A673 (cell line): ENCODE measurements at regions not wholly inside any gene's neighbourhood (a gene's known extent, or its start where the extent isn't known, plus 50 kb on each side); places are given as distances from the start of the nearest gene placed in this dataset.
A peak's percentile ranks its signal among the peaks of the same experiment; 100 is the strongest.
"Not testable (repeated sequence)": the region's sequence is repeated elsewhere in the genome, so short reads cannot be mapped to it uniquely, and the experiment has no call there.

Experiments used
- BruUV-seq: library from RNA; stranded (reverse); fragments of 400-500 nt; replicated peaks from 2 replicates; lab custom pipeline; 2021; lab: Mats Ljungman, UMichigan
- CTCF ChIA-PET: fragments of 300-600 bp; sonication (Branson Sonifier 250); formaldehyde crosslinking; loops from one replicate; lab custom pipeline; 2022; ENCODE audit warnings: antibody characterized with exemption; lab: Charles Lee
- POLR2A ChIA-PET: fragments of 300-600 bp; sonication (Branson Sonifier 250); formaldehyde crosslinking; loops from one replicate; lab custom pipeline; 2022; ENCODE audit warnings: antibody characterized with exemption; ENCODE audit not compliant: low non-redundant PET; lab: Charles Lee
- DNase-seq: peaks from one replicate; pipeline ENCODE4 v3.0.0-alpha.2; 2015; ENCODE audit warnings: low spot score
- H3K27ac ChIP-seq: fragments of 200-600 bp; sonication (generic); 2 replicates; pipeline ENCODE4 v1.5.1; 2016; ENCODE audit warnings: mixed run types, low read depth, mild to moderate bottlenecking, mixed read lengths, antibody characterized with exemption, low read length; ENCODE audit not compliant: poor library complexity, severe bottlenecking
- H3K27me3 ChIP-seq: fragments of 200-600 bp; sonication (generic); replicated peaks from 2 replicates; pipeline ENCODE4 v1.6.1; 2017; ENCODE audit warnings: mixed run types, low read depth, mild to moderate bottlenecking, mixed read lengths, antibody characterized with exemption, low read length; ENCODE audit not compliant: insufficient read depth, poor library complexity
- H3K36me3 ChIP-seq: fragments of 200-600 bp; sonication (generic); 2 replicates; pipeline ENCODE4 v1.6.1; 2016; ENCODE audit warnings: mixed run types, mild to moderate bottlenecking, mixed read lengths, antibody characterized with exemption, low read length; ENCODE audit not compliant: insufficient read depth, poor library complexity, severe bottlenecking
- H3K4me1 ChIP-seq: fragments of 200-600 bp; sonication (generic); 2 replicates; pipeline ENCODE4 v1.6.1; 2017; ENCODE audit warnings: mixed run types, mild to moderate bottlenecking, mixed read lengths, antibody characterized with exemption, low read length; ENCODE audit not compliant: insufficient read depth, poor library complexity, severe bottlenecking
- H3K4me3 ChIP-seq: fragments of 200-600 bp; sonication (generic); 2 replicates; pipeline ENCODE4 v1.5.1; 2016; ENCODE audit warnings: low read depth, mixed run types, mild to moderate bottlenecking, mixed read lengths, low read length; ENCODE audit not compliant: poor library complexity, severe bottlenecking
- H3K9me3 ChIP-seq: fragments of 200-600 bp; sonication (generic); 2 replicates; pipeline ENCODE4 v1.6.1; 2016; ENCODE audit warnings: mixed run types, low read depth, mild to moderate bottlenecking, mixed read lengths, antibody characterized with exemption, low read length; ENCODE audit not compliant: poor library complexity, severe bottlenecking
- EZH2 ChIP-seq: fragments of 200-600 bp; sonication (generic); IDR thresholded peaks from 2 replicates; pipeline ENCODE4 v1.6.1; 2017; ENCODE audit warnings: borderline replicate concordance, low read depth, mild to moderate bottlenecking, mixed read lengths, antibody characterized with exemption, low read length; ENCODE audit not compliant: poor library complexity, severe bottlenecking
- intact Hi-C: fragments of 100-400 bp; cut with micrococcal nuclease; formaldehyde crosslinking; loops from one replicate; pipeline ENCODE4 v1.10.0; 2022; ENCODE audit not compliant: unreplicated experiment
- TF ChIP-seq, protein P1 (sequence below): fragments of 300-800, 200-600 bp; sonication (generic); conservative IDR thresholded peaks from 2 replicates; pipeline ENCODE4 v1.5.1; 2017; ENCODE audit warnings: low read depth, mild to moderate bottlenecking, antibody characterized with exemption, low read length, moderate library complexity, mixed read lengths

DNA sequence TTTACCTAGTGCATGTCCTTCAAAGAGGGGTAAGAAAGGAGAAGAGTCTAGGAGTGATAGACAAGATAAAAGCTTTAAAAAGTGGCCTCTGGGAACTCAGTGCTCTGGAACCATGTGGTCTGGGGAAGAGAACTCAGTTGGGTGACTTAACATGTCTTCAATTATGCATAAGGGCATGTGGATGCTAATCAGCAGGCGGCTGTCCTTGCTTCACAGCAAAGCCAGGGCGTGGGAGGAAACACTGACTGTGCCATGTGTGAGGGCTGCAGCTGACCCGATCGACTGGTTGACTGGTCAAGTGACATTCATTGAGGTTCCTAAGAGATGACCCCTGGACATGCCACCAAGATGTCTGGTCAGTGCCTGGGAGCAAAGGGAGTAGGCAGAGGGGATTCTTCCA, 1053.8 kb downstream of the BCL11B start:
- ChIA-PET POLR2A (no interaction called here), CTCF (no interaction called here)
- TF ChIP-seq EZH2 = no peak
- TF ChIP-seq, protein P1, sequence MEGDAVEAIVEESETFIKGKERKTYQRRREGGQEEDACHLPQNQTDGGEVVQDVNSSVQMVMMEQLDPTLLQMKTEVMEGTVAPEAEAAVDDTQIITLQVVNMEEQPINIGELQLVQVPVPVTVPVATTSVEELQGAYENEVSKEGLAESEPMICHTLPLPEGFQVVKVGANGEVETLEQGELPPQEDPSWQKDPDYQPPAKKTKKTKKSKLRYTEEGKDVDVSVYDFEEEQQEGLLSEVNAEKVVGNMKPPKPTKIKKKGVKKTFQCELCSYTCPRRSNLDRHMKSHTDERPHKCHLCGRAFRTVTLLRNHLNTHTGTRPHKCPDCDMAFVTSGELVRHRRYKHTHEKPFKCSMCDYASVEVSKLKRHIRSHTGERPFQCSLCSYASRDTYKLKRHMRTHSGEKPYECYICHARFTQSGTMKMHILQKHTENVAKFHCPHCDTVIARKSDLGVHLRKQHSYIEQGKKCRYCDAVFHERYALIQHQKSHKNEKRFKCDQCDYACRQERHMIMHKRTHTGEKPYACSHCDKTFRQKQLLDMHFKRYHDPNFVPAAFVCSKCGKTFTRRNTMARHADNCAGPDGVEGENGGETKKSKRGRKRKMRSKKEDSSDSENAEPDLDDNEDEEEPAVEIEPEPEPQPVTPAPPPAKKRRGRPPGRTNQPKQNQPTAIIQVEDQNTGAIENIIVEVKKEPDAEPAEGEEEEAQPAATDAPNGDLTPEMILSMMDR = no peak
- Histone ChIP-seq H3K27me3 (no peaks in the 10 kb centered on the region), H3K9me3 (no peaks in the 10 kb centered on the region), H3K4me3 (no peak overlapping the region), H3K36me3 (no peaks in the 10 kb centered on the region), H3K4me1 (no peaks in the 10 kb centered on the region), H3K27ac (no peak overlapping the region)
- no TSS peak for BruUV-seq
- intact Hi-C loops = no loop called here
- peak; percentile 6 for DNase-seq

GRCh38 chr14:98219638-98220037, 1052.4 kb downstream of the BCL11B start:
- H3K4me3 ChIP-seq = no peak overlapping the region
- ChIA-PET POLR2A (no interaction called here), CTCF (no interaction called here)
- no peaks in the 10 kb centered on the region for H3K36me3 ChIP-seq
- H3K27ac ChIP-seq = no peak overlapping the region
- H3K27me3 ChIP-seq = no peaks in the 10 kb centered on the region
- DNase-seq = no peak
- no peaks in the 10 kb centered on the region for H3K9me3 ChIP-seq
- intact Hi-C loops = no loop called here
- no TSS peak for BruUV-seq
- TF ChIP-seq, protein P1 = no peak
- no peak for TF ChIP-seq EZH2
- no peaks in the 10 kb centered on the region for H3K4me1 ChIP-seq

DNA sequence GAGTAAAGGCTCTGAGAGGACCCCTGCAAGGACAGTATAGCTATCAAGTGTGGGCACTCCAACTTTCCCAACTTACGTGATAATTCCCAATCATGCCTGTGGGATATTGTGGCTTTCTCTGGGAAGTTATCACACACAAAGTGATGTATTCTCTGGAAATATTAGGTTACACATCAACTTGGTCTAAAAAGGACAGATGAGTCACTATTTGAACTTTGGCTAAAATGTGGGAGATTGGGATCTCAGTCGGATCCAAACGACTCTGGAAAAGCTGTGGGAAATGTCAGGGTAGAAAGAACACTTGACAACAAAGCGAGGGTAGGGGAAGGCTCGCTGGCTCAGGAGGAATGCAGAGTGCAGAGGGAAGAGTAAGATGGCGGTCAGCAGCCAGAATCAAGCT, 1048.9 kb downstream of the BCL11B start:
- Histone ChIP-seq H3K9me3 (no peaks in the 10 kb centered on the region), H3K36me3 (no peaks in the 10 kb centered on the region), H3K4me3 (no peak overlapping the region), H3K4me1 (no peaks in the 10 kb centered on the region), H3K27me3 (no peaks in the 10 kb centered on the region), H3K27ac (no peak overlapping the region)
- no peak for DNase-seq
- CTCF ChIA-PET = no interaction called here
- POLR2A ChIA-PET = no interaction called here
- intact Hi-C loops = no loop called here
- no TSS peak for BruUV-seq
- no peak for TF ChIP-seq EZH2
- TF ChIP-seq, protein P1 = no peak

DNA sequence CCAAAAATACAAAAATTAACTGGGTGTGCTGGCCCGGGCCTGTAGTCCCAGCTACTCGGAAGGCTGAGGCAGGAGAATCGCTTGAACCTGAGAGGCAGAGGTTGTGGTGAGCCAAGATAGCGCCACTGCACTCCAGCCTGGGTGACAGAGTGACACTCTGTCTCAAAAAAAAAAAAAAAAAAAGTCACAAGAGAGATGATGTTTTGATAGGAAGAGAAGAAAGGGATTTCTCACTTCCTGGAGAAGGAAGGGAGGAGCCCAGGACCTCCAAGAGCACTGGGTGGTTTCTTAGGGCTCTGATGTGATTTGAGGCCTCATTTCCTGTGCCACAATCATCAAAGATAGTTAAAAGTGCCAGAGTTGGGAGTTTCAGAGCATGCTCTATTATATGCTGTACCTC, 1048.3 kb downstream of the BCL11B start:
- H3K36me3 ChIP-seq, H3K27ac ChIP-seq, H3K4me1 ChIP-seq, H3K4me3 ChIP-seq, CTCF ChIA-PET, intact Hi-C loops, H3K9me3 ChIP-seq, H3K27me3 ChIP-seq, DNase-seq, BruUV-seq: not testable (repeated sequence)
- POLR2A ChIA-PET = interaction anchor here (0.7 kb wide), 1 partner anchor 28 kb away, joined by 3 read pairs; no protein-coding TSS in a partner anchor
